ENCODE measurements at regions not wholly inside any gene's neighbourhood (a gene's known extent, or its start where the extent isn't known, plus 50 kb on each side); places are given as distances from the start of the nearest gene placed in this dataset.

- no peak for TF ChIP-seq CTCF (IDR thresholded peaks at IDR 0.05)
- TF ChIP-seq ZFX (IDR thresholded peaks at IDR 0.05; ENCODE audit: borderline replicate concordance), result no peak
- no peak overlapping the region for H3K27ac ChIP-seq
These were observed 223.1 kb upstream of the CTNNB1 start for GRCh38 chr3:40976241-40976640.

- no peak overlapping the region for H3K27ac ChIP-seq
- no peak for TF ChIP-seq CTCF (IDR thresholded peaks at IDR 0.05)
- no peak for TF ChIP-seq ZFX (IDR thresholded peaks at IDR 0.05; ENCODE audit: borderline replicate concordance)
These were observed 220.9 kb upstream of the CTNNB1 start for GRCh38 chr3:40978442-40978841.

- TF ChIP-seq CTCF (IDR thresholded peaks at IDR 0.05), result no peak
- H3K27ac ChIP-seq, result no peak overlapping the region
These were observed 219.3 kb upstream of the CTNNB1 start for GRCh38 chr3:40979962-40980361.

GRCh38 chr3:40980467-40980866, 218.8 kb upstream of the CTNNB1 start:
- TF ChIP-seq ZFX (IDR thresholded peaks at IDR 0.05; ENCODE audit: borderline replicate concordance) (no peak), CTCF (IDR thresholded peaks at IDR 0.05) (no peak)
- H3K27ac ChIP-seq, result no peak overlapping the region

- TF ChIP-seq CTCF (IDR thresholded peaks at IDR 0.05) (no peak), ZFX (IDR thresholded peaks at IDR 0.05; ENCODE audit: borderline replicate concordance) (no peak)
- H3K27ac ChIP-seq, result no peak overlapping the region
These were observed 214.1 kb upstream of the CTNNB1 start for GRCh38 chr3:40985195-40985594.

GRCh38 chr3:40988468-40988867, 210.8 kb upstream of the CTNNB1 start:
- TF ChIP-seq ZFX (IDR thresholded peaks at IDR 0.05; ENCODE audit: borderline replicate concordance) (no peak), CTCF (IDR thresholded peaks at IDR 0.05) (no peak)
- no peak overlapping the region for H3K27ac ChIP-seq

GRCh38 chr3:40989141-40990061, 209.9 kb upstream of the CTNNB1 start:
- TF ChIP-seq CTCF (IDR thresholded peaks at IDR 0.05) (no peak), ZFX (IDR thresholded peaks at IDR 0.05; ENCODE audit: borderline replicate concordance) (no peak)
- no peak overlapping the region for H3K27ac ChIP-seq
